Esophagus squamous epithelium (tissue), 5 donors: ENCODE measurements at regions not wholly inside any gene's neighbourhood (a gene's known extent, or its start where the extent isn't known, plus 50 kb on each side); places are given as distances from the start of the nearest gene placed in this dataset.

Source experiments
- DNase-seq: peaks from one replicate; lab custom pipeline; 2025; lab: John Stamatoyannopoulos, UW
- H3K27ac ChIP-seq, 4 donors: fragments of 200-600 bp; sonication (generic); one replicate each; pipeline ENCODE4 v1.5.1; 2016 to 2019; ENCODE audit warnings: mild to moderate bottlenecking in 1 of 4
- H3K27me3 ChIP-seq, 4 donors: fragments of 200-600 bp; sonication (generic); 1 replicate in 3 of 4; 2 replicates in 1 of 4; pipeline versions ENCODE4 v1.5.1 to v1.6.0; 2017 to 2021; ENCODE audit warnings: antibody characterized with exemption in 1 of 4
- H3K36me3 ChIP-seq, 3 donors: fragments of 200-600 bp; sonication (generic); one replicate each; pipeline ENCODE4 v1.5.1; 2016 to 2019
- H3K4me1 ChIP-seq, 3 donors: fragments of 200-600 bp; sonication (generic); one replicate each; pipeline ENCODE4 v1.5.1; 2017 to 2019
- H3K4me3 ChIP-seq, 4 donors: fragments of 200-600 bp; sonication (generic); 1 replicate in 3 of 4; 2 replicates in 1 of 4; pipeline ENCODE4 v1.5.1; 2016 to 2019; ENCODE audit warnings: mild to moderate bottlenecking in 2 of 4, moderate library complexity in 1 of 4
- H3K9me3 ChIP-seq, 3 donors: fragments of 200-600 bp; sonication (generic); one replicate each; pipeline ENCODE4 v1.5.1; 2016 to 2019
- CTCF ChIP-seq, 6 experiments: fragments of 450-650 bp in 4 of 6; fragments of 200-600 bp in 2 of 6; sonication (generic) in 2 of 6; IDR thresholded peaks; one replicate each; pipeline ENCODE4 v1.5.1; 2016 to 2019; ENCODE audit warnings: antibody characterized with exemption in 6 of 6, mild to moderate bottlenecking in 4 of 6, moderate library complexity in 4 of 6
- POLR2A ChIP-seq, 4 donors: fragments of 450-650 bp; IDR thresholded peaks; one replicate each; pipeline ENCODE4 v1.6.1; 2017; ENCODE audit warnings: antibody characterized with exemption in 4 of 4, mild to moderate bottlenecking in 4 of 4, moderate library complexity in 3 of 4
- WGBS, 2 donors: methylation state at CpG; one replicate each; pipeline ENCODE4 v1.1.5; 2018; 5-methylcytosine and 5-hydroxymethylcytosine counted together
- intact Hi-C: fragments of 100-400 bp; cut with DNase I; formaldehyde crosslinking; loops from one replicate; pipeline ENCODE4 v1.15.0; 2022
- donor health status: DM: yes; HTN: yes; CAD: no.

- intact Hi-C loops = no loop called here
- TF ChIP-seq CTCF (IDR thresholded peaks at IDR 0.05) (no peak), POLR2A (IDR thresholded peaks at IDR 0.05) (no peak)
- 90% methylated on average over 4 to 5 of the region's 6 CpGs for WGBS, 2 donors
- Histone ChIP-seq H3K27me3 (no peaks in the 10 kb centered on the region), H3K27ac (no peak overlapping the region), H3K4me1 (peaks cover 0 to 7% (median 0%) of the 10 kb centered on the region in 3 donors), H3K4me3 (no peak overlapping the region), H3K9me3 (no peaks in the 10 kb centered on the region), H3K36me3 (no peaks in the 10 kb centered on the region)
- DNase-seq = no peak
Measured at GRCh38 chr3:72537448-72537847, 310.8 kb downstream of the SHQ1 start.

GRCh38 chr3:72536878-72537267 is 311.4 kb downstream of the SHQ1 start:
- intact Hi-C loops = no loop called here
- TF ChIP-seq CTCF (IDR thresholded peaks at IDR 0.05) (no peak), POLR2A (IDR thresholded peaks at IDR 0.05) (no peak)
- WGBS, 2 donors = 87 to 90% methylated on average over 8 of the region's 8 CpGs

GRCh38 chr3:72536206-72536877 is 311.9 kb downstream of the SHQ1 start:
- TF ChIP-seq POLR2A (IDR thresholded peaks at IDR 0.05) (no peak), CTCF (IDR thresholded peaks at IDR 0.05) (no peak)
- intact Hi-C loops = no loop called here
- no peak for DNase-seq
- Histone ChIP-seq H3K4me1 (peaks cover 0 to 7% (median 0%) of the 10 kb centered on the region in 3 donors), H3K4me3 (no peak overlapping the region), H3K27me3 (no peaks in the 10 kb centered on the region), H3K36me3 (no peaks in the 10 kb centered on the region), H3K27ac (no peak overlapping the region), H3K9me3 (no peaks in the 10 kb centered on the region)
- 95 to 97% methylated on average over 4 of the region's 4 CpGs for WGBS, 2 donors

More at GRCh38 chr3:72536878-72537267, 311.4 kb downstream of the SHQ1 start:
- Histone ChIP-seq H3K4me1 (peaks cover 0 to 7% (median 0%) of the 10 kb centered on the region in 3 donors), H3K4me3 (no peak overlapping the region), H3K27ac (no peak overlapping the region), H3K9me3 (no peaks in the 10 kb centered on the region), H3K27me3 (no peaks in the 10 kb centered on the region), H3K36me3 (no peaks in the 10 kb centered on the region)
- DNase-seq = no peak

- WGBS, 2 donors = 58 to 75% methylated on average over 6 to 7 of the region's 7 CpGs
- TF ChIP-seq CTCF (IDR thresholded peaks at IDR 0.05) = no peak
- TF ChIP-seq POLR2A (IDR thresholded peaks at IDR 0.05) = no peak
- Histone ChIP-seq H3K9me3 (no peaks in the 10 kb centered on the region), H3K4me3 (no peak overlapping the region), H3K27ac (no peak overlapping the region), H3K4me1 (peaks cover 0 to 7% (median 0%) of the 10 kb centered on the region in 3 donors), H3K27me3 (no peaks in the 10 kb centered on the region), H3K36me3 (no peaks in the 10 kb centered on the region)
- DNase-seq = no peak
- intact Hi-C loops = no loop called here
Measured at GRCh38 chr3:72535772-72536171, 312.5 kb downstream of the SHQ1 start.

- H3K4me1 ChIP-seq = peaks cover 0 to 7% (median 0%) of the 10 kb centered on the region in 3 donors
- TF ChIP-seq POLR2A (IDR thresholded peaks at IDR 0.05) = no peak
- TF ChIP-seq CTCF (IDR thresholded peaks at IDR 0.05) = no peak
- no peak overlapping the region for H3K4me3 ChIP-seq
- H3K9me3 ChIP-seq = no peaks in the 10 kb centered on the region
- DNase-seq = no peak
- intact Hi-C loops = no loop called here
- H3K27me3 ChIP-seq = no peaks in the 10 kb centered on the region
- WGBS, 2 donors = 61 to 76% methylated on average over 8 of the region's 8 CpGs
- H3K27ac ChIP-seq = no peak overlapping the region
- no peaks in the 10 kb centered on the region for H3K36me3 ChIP-seq
Measured at GRCh38 chr3:72533591-72534473, 314.4 kb downstream of the SHQ1 start.
